ENCODE measurements at regions not wholly inside any gene's neighbourhood (a gene's known extent, or its start where the extent isn't known, plus 50 kb on each side); places are given as distances from the start of the nearest gene placed in this dataset.
A peak's percentile ranks its signal among the peaks of the same experiment; 100 is the strongest.

GRCh38 chr1:56070601-56071000 is 508.8 kb downstream of the PLPP3 start:
- peak; percentile 93 for DNase-seq

DNA sequence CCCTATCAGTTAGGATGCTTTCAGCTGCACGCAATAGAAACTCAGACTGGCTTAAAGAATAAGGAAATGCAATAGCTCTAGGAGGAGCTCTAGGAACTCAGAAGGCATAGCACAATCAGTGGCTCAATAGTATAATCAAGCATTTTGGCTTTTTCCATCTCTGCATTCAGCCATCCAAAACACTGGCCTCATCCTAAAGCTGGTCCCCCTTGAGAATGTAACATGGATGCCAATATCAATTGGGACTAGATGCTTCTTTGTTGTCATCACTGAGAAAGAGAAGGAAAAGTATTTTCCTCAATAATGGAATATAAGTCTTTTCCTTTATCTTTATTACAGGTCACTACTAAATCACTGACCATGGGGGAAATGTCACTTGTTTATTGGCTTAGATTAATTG is 509.5 kb downstream of the PLPP3 start:
- DNase-seq: peak; percentile 51

DNA sequence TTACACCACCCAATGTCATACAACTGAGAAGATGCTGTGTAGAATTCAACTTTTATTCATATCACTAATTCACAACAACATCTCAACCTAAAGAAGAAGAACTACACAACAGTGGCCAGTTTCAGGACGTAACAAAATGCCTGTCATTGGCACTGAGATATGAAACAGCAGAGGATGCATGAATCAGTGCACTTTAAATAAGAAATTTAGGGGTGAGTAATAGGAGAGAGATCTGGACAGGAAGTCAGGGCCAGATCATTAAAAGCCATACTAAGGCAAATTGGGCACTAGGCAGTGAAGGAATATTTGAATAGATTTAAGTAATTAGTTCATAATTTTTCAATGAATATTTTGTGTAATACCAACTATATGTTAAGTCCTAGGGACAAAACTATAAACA is 510.5 kb downstream of the PLPP3 start:
- no peak for DNase-seq

DNA sequence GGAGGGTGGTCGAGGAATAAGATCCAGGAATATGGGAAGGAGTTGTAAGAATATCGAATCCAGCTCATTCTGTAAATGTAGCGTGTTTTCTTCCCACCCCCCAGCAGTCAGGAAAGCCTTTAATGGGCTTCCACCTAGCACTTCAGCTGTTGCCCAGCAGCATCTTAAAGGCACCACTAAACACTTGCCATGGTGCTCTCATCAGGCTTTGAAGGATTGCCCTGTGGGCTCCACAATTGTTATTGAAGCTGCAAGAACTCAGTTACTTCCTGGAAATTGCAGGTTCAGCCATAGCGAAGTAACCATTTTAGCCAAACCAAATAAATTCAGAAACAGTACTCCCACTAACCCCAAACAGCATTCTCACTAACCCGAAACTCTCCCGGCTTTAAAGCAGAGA is 511.2 kb downstream of the PLPP3 start:
- DNase-seq: no peak

- no peak for DNase-seq
Measured at GRCh38 chr1:56065729-56066128, 513.6 kb downstream of the PLPP3 start.

DNA sequence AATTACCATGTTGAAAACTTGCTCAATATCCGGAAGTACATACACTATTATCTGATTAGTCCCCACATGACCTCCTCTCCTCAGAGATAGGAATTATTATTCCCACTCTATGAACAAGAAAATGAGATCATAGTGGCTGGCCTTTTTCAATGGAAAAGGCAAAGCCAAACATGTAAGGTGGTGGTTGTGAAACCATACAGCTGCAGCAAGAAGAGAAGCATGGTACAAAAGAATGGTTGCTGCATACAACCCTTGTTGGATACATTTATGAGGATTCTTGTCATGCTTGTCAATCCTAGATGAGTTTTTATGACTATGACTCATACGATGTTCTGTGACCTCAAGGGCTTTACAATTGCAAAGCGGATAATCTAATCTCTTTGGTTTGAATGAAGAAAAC is 514.7 kb downstream of the PLPP3 start:
- no peak for DNase-seq

GRCh38 chr1:56063461-56063860 is 515.9 kb downstream of the PLPP3 start:
- DNase-seq: no peak

GRCh38 chr1:56062625-56063024 is 516.7 kb downstream of the PLPP3 start:
- no peak for DNase-seq

- DNase-seq: no peak
Measured at GRCh38 chr1:56061824-56062223, 517.5 kb downstream of the PLPP3 start.

- DNase-seq: peak; percentile 62
Measured at GRCh38 chr1:56060906-56061305, 518.5 kb downstream of the PLPP3 start.

DNA sequence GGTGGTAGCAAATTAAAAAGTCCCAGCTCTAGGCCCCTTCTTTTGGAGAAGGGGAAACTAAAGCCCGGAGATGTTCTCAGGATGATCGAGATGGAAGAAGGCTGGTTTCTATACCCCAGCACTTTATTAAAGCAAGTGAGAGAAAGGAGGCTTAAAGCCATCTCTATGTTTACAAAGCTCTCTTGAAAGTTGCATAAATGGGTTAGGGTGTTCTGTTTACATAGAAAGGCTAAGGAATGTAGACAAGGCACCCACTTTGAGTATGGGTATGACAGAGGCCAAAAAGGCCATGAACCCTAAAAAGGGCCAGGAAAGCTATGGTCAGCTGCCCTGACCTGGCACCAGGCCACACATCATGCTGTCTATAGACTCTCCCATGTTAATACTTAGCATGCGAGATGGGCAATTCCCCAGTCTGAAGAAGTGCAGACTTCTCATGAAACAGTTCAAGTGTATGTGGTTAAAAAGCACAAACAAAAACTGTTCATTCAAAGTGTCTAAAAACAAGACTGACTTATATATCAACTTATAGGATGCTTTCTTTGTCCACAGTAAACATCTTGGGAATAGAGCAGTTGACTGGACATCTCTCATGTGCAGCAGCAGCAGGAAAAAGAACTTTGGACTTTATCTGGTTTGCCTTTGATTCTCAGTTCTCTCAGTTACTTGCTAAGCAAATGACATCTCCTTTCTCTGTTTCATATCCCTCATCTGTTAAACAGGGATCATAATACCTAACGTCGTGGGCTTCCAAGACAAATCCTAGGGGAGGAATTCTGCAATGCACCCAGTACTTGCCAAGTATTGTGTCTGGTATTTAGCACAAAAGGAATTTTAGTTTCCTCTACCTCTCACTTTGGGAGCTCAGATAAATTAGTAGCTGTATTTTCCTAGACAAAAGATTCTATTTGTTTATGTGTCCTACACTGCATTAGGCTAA is 521.6 kb downstream of the PLPP3 start:
- DNase-seq: peak; percentile 35

- peak; percentile 90 for DNase-seq
Measured at GRCh38 chr1:56056438-56057287, 522.7 kb downstream of the PLPP3 start.

DNA sequence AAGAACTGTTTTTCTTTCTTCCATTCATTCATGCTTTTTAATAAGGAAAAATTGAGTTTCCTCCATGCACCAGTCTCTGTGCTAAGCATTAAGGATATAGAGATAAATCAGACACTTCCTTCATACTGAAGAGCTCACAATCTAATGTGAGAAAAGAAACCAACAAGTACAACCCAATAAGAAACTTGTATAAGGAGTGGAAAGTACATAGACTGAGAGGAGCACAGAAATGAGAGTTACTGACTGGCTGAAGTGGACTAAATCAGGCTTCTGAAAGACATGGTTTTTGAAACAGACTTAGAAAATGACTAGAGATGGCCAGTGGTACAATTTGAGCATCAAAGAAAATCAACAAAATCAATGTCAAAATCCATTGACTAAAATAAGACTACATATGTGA is 524.4 kb downstream of the PLPP3 start:
- DNase-seq: no peak

GRCh38 chr1:56052041-56052440 is 527.3 kb downstream of the PLPP3 start:
- DNase-seq: no peak

DNA sequence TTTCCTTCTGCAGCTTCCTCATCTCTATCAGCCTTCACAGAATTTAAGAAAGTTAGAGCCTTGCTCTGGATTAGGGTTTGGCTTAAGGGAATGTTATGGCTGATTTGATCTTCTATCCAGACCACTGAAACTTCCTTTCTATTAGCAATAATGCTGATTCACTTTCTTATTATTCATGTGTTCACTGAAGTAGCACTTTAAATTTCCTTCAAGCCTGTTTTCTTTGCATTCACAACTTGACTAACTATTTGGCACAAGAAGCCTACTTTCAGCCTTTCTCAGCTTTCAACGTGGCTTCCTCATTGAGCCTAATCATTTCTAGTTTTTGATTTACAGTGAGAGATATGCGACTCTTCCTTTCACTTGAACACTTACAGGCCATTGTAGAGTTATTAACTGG is 528.5 kb downstream of the PLPP3 start:
- DNase-seq: no peak

- no peak for DNase-seq
Measured at GRCh38 chr1:56045477-56045876, 533.9 kb downstream of the PLPP3 start.

DNA sequence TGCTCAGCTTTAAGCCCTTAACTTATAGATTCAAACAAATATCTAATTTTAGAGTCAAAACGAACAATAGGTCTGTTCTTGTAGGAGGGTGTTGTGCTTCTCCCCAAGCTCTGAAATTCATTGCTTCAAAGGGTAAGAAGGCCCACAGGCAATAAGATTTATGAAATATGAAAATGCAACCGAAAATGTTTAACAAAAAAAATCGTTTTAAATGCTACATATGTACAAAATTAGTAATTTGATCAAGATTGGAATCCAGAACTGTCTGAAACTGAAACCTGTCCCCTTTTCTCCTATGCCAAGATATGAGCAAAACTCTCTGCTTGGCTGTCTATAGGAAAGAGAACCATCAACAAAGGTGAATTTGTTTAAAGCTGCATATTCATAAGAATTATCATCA is 534.3 kb downstream of the PLPP3 start:
- no peak for DNase-seq

DNA sequence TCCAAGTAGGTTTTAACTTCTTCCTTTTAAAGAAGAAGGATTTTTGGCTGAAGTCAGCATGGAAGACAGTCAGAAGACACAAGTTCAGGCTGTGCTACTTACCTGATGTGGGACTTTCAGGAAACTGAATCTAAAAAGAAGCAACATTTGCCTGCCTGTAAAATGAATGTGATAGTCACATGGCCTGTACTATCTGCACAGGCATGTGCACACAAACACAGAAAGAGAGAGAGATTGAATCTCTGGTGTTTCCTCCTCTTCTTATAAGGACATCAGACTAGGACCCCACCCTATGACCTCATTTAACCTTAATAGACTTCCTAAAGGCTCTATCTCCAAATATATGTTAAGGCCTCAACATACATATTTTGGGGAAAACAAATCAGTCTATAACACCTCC is 542.9 kb downstream of the PLPP3 start:
- no peak for DNase-seq

DNA sequence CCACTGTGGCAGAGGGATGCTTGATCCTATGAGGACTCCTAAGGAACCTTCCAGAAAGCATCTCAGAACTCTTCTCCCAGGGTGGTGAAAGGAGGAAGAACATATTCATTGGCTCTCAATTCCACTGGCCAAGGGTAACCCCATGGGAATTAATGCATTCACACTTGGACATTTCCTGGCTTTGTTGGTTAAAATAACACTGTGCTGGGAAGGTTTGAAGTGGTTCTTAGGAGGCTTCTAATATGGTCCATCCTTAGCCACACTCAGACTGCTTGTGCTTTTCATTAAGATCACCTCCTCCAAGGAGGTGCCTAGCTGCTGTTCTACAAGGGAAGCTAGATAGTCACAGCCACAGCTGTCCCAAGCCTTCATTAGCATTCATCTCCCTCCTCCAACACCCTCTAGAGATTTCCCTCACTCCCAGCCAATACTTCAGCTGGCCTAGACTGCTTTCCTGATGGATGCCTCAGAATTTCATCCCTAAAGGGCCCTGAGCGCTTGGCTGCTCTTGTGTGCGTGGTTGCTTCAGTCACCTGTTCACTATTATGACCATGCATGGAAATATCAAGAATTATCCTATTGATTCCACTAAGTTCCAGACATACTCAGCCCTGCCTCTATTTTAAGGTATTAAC is 544.4 kb downstream of the PLPP3 start:
- no peak for DNase-seq

- DNase-seq: no peak
Measured at GRCh38 chr1:56034222-56034621, 545.1 kb downstream of the PLPP3 start.

DNA sequence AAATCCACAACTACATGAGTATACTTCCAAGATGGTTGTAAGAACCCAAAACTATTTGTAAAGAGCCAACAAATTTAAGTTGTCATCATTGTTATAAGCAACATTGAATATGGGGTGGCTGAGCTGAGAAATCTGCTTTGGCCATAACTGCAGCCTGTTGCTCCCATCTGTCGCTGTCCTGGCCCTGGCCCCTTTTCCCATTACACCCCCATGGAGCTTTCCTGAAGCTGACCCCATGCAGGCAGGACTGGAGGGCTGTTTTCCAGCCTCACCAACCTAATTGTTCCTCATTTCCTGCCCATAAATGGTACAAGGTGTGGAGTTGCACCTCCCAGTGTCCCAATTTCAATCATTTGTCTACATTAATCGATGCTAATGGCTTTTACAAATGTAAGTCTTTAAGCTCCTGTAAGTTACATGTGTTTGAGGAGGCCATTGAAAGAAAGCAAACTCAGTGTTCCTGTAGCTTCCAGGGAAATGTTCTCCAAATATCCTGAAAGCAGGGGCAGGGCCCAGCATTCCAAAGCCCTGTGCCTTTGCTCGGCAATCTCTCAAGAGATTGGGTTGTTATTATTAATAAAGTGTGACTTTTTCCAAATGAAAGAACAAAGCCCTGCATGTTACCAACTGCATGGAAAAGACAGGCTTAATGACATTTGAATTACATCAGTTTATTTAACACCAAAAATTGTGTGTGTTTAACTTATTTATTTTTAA is 545.9 kb downstream of the PLPP3 start:
- DNase-seq: no peak

DNA sequence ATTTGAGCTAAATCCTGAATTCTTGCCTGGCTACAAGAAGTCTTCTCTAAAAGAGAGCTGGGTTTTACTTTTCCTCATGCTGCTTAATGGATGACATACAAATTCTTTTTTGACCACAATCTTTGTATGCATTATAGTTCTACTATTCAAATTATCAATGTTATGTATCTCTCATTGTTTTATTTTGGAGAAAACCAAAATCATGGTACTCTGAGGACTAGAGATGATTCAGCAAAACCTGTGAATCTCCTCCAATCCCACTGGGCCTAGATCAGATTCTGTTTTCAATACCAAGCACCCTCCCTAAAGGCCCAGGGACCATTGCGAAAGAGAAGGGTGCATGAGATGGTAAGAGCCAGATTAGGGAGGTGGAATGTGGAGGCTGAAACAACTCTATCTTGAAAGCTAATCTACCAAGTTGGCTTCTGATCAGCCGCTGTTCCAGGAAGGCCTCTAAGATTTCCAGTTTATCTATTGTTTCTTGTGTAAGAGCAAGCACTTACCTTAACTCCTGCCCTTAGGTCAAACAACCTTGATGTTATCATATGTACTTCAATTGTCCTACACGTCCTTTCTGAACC is 547.2 kb downstream of the PLPP3 start:
- no peak for DNase-seq
